Mesenteric fat pad (tissue), 1 donor: ENCODE measurements at regions not wholly inside any gene's neighbourhood (a gene's known extent, or its start where the extent isn't known, plus 50 kb on each side); places are given as distances from the start of the nearest gene placed in this dataset.
"Not testable (repeated sequence)": the region's sequence is repeated elsewhere in the genome, so short reads cannot be mapped to it uniquely, and the experiment has no call there.

Experiments
- DNase-seq: peaks from one replicate; pipeline ENCODE4 v3.0.0-alpha.2; 2020; ENCODE audit warnings: low spot score
- donor health status: DM: yes; HTN: yes; CAD: no.

DNA sequence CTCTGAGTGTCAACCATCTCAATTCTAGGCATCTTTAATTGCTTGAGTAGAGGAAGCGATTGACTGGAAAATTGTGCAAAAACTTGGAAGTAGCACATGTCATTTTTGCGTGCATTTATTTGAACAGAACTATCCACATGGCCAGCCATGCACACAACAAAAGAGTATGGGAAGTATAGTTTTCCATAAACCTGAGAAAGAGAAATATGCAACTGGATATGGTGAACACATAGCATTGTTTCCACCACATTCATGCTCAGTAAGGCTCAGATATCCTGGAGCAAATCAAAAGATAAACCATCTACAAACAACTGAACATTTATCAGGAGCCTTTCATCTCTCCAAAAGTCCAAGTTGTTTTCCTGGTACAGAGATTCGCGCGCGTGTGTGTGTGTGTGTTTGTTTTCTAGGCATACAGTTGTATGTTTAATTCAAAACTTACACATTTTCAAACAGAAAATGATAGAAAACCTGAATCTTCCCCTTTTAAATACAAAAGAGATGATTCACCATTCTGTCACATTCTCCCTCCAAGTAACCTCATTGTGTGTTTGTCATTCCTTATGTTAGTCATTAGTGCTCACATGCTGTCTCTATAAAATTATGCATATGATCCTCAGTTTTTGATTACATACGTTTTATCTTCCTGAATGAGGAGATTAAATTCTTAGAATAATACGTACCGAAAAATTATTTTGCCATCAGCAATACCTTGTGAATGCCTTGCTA, 780.4 kb upstream of the NRXN1 start:
- DNase-seq = no peak

DNA sequence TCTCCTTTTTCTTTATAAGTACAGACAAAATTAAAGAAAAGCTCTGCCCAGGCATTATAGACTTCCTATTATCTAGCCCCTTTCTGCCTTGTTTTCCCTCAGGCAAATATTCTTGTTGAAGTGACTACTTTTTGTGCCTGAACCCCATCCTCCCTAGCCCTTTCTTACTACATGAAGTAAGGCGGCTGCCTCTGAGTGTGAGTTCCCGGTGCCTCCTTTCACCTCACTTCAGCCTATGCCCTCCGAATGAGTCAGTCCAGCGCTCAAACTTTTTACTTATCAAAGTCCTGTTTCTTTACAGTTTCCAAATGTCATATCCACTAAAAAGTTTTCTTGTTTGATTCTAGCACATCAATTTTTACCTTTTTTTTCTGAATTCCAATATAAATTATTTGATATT, 778.3 kb upstream of the NRXN1 start:
- no peak for DNase-seq

DNA sequence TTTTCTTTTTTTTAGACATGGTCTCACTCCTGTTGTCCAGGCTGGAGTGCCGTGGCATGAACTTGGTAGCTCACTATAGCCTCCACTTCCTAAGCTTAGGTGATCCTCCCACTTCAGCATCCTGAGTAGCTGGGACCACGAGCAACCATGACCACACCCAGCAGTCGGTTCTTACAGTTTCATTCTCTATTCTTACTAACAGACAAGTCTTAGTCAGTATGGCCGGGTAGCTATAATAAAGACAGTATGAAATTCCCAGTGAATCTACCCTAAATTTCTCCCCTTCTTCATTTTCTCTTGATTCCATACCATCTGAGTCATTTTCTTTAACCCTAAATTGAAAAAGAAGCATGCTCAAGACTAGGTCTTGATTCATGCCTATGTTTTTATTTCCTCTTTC, 775.3 kb upstream of the NRXN1 start:
- DNase-seq = no peak

DNA sequence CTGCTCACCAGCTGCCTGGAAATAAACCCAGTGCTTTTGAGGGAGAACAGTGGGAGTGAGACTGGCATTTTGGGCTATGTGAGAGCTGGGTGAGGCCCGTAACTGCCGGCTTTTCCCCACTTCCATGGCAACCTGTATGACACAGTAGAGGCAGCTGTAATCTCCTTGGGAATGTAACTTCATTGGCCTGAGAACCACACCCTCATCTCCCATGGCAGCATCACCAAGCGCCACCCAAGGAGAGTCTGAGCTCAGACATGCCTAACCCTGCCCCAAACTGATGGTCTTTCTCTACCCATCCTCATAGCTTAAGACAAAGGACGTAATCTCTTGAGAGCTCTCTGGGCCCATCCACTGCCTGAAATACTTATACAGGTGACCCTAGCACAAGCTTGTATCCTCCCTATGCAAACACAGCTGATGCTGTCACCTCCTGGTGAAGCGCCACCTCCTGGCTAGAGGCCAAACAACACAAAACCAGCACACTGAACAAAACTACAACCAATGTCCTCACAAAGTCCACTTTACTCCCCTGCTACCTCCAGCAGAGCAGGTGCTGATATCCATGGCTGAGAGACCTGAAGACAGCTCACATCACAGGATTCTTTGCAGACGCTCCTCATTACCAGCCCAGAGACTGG, 763.4 kb upstream of the NRXN1 start:
- DNase-seq = no peak

DNA sequence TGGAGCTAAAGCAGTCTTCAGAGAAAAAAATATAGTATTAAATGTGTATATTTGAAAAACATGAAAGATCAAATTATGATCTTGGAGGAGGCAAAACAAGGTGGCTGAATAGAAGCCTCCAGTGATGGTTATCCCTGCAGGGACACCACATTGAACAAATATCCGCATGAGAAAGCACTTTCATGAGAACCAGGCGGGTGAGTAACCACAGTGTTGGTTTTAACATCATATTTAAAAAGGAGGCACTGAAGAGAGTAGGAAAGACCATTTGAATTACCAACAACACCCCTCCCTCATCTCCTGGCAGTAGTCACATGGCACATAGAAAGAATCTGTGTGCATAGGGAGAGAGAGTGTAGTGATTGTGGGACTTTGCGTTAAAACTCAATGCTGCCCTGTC, 759.6 kb upstream of the NRXN1 start:
- DNase-seq = no peak

DNA sequence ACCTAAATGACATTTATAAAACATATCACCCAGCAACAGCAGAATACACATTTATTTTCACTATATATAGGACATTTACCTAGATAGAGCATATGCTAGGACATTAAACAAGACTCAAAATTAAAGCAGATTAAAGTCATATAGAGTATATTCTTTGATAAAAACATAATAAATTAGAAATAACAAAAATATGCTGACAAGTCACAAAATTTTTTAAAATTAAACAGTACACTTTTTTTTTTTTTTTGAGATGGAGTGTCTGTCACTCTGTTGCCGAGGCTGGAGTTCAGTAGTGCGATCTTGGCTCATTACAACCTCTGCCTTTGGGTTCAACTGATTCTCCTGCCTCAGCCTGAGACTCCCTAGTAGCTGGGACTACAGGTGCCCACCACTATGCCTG, 758.9 kb upstream of the NRXN1 start:
- no peak for DNase-seq

DNA sequence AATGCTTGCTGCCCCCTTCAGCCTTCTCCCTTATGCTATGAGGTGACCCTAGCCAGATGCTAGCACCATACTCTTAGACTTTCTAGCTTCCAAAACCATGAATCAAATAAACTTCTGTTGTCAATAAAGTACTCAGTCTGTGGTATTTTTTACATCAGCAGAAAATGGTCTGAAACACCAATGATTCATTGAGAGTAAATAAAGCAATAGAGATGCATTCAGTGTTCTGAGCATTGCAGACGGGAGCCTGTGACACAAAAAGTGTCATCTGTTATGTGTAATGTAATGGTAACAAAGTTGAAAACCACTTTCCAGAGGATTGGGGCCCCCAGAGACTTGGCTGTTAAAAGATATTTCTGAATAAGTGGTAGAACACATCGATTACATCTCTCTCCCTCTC, 758.0 kb upstream of the NRXN1 start:
- DNase-seq = no peak

DNA sequence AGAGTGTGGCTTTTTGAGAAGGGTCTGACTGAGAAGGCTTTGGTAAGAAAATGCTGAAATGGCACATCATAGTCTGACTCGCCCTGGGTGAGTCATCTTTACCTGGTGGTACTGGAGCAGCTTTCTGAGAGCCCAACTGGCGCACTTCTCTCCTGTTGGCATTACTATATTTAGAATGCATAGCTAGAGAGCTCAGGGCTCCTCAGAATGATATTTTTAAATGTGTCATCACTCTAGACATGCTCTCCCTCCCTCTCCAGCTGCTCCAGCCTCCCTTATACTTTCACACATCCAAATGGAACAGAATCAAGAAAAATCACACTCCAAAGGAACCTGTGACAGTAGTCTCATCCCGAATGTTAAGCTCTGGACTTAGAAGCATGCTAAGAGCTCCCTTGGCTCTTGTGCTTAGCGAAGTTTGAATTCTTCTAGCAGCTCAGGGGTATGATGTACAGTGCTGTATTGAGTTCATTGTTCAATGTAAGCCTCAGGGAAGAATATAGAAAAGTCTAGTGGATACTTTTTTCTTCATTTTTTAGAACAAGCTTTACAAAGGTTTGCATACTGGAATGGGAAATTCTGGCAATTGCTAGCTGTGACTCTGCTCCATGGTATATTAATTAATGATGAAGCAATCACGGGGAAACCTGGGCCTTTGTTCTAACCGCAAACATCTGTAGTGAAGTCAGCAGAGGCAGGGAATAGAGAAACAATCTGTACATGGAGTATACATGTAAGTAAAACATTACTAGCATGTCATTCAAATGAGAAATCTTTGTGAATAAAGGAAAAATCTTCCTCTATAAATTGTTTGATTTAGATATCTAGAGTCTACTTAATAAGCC, 751.2 kb upstream of the NRXN1 start:
- no peak for DNase-seq

DNA sequence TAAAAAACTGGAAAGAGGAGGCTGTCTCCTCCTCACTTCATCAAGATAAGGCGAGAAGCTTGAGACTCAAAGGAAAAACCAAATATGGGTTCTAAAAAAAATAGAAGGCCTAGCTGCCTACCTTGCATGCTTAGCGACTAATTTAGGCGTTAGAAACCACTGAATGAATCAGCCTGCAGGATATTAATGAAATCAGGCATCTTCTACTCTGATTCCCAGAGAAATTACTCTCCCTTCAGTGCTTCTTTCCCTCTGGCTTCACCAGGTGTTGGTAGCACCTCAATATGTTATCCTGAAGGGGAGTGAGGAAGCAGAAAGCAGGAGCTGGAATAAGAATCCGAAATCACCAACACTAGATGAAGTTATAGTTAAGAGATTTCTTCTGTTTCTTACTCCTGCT, 749.8 kb upstream of the NRXN1 start:
- DNase-seq = no peak

DNA sequence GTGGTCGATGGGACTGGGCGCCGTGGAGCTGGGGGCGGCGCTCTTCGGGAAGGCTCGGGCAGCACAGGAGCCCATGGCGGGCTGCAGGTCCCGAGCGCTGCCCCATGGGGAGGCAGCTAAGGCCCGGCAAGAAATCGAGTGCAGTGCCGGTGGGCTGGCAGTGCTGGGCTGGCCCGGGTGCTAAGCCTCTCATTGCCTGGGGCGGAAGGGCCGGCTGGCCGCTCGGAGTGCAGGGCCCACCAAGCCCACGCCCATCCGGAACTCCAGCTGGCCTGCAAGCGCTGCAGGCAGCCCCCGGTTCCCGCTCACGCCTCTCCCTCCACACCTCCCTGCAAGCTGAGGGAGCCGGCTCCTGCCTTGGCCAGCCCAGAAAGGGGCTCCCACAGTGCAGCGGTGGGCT, 748.4 kb upstream of the NRXN1 start:
- no peak for DNase-seq

DNA sequence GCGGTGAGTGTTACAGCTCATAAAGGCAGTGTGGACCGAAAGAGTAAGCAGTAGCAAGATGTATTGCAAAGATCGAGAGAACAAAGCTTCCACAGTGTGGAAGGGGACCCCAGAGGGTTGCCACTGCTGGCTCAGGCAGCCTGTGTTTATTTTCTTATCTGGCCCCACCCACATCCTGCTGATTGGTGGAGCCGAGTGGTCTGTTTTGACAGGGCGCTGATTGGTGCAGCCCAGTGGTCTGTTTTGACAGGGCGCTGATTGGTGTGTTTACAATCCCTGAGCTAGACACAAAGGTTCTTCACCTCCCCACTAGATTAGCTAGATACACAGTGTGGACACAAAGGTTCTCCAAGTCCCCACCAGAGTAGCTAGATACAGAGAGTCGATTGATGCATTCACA, 747.8 kb upstream of the NRXN1 start:
- not testable (repeated sequence) for DNase-seq

DNA sequence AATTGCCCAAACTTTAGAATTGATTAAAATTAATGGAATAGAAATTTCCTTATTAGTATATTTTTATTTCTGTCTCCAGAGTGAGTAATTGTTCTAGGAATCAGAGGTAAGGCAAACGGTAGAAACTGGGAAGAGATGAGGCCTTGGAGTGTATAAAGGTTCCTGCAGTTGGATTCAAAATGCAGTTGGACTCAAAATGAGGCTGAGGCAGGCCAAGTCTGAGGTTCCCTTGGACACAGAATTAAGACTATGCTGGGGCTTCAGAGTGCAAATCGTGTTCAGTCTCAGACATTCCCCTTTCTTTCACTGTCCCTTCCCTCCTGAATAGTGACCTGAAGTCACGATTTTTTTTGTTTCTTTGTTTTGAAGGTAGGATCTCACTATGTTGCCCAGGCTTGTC, 746.9 kb upstream of the NRXN1 start:
- DNase-seq = no peak

DNA sequence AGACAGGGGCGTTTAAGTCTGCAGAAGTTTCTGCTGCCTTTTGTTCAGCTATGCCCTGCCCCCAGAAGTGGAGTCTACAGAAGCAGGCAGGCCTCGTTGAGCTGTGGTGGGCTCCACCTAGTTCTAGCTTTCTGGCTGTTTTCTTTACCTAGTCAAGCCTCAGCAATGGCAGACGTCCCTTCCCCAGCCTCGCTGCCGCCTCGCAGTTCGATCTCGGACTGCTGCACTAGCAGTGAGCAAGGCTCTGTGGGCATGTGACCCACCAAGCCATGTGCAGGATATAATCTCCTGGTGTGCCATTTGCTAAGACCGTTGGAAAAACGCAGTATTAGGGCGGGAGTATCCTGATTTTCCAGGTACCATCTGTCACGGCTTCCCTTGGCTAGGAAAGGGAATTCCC, 742.7 kb upstream of the NRXN1 start:
- not testable (repeated sequence) for DNase-seq

DNA sequence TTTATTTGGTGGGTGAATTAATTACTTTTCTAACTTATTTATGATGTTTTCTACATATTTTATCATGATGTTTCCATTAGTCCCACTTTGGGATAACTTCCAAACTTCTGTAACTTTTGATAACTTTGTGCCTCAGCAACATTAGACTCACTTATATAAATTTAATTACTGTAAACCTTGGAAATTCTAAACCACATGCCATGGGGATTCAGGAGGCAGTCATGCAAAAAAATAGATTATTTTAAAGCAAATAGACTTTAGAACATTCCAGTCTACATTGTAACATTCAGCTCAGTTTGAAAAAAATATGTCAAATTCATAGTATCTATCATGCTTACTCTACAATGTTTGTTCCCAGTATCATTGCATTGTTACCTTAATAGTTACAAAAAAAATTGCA, 728.5 kb upstream of the NRXN1 start:
- DNase-seq = no peak

DNA sequence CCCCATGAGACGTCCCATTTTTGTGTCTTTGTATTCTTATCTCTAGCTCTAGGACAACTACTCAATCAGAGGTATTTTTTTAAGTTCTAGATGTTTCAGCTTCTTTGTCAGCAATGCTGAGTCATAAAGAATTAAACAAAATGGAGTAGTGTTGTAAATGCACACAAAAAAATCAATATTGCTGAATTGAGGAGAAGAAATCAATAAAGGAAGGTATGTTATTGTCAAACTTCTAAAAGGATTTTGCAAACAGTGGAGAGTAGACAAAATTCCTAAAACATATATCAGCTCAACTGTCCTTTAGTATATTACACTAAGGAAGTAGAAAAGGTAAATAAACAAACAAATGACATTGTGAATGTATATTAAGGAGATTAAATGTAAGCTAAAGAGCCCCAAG, 726.1 kb upstream of the NRXN1 start:
- no peak for DNase-seq

DNA sequence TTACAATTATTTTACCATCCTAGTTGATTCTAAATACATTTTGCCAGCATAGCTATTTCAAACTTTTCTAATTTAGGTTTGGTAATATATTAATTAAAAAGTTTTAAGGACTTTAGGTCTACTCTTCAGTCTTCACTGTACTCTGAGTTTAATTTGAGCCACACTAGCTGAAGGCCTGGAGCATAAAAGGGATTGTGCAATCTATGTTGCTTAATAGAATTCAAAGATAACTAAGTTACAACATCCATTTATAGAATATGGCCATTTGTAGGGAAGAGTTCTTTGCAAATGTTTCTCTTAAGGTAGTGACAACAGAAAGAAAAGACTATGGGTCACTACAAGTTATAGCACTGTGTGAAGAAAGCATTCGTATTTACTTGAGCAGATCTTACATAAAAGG, 702.2 kb upstream of the NRXN1 start:
- no peak for DNase-seq

DNA sequence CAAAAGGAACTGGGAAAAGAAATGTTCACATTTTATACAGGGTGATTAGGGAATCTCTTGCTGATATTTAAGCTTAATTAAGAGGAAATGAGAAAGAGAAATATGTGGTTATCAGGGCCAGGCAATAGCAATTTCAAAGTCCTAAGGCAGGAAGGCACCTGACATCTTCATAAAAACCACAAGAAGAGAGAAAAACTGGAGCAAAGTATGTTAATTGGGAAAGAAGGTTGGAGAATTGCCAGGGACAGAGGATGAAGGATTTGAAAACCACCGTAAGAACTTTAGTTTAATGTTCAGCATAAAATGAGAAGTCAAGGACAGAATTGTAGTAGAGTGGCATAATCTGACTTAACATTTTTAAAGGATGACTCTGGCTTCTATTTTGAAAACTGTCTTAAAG, 691.8 kb upstream of the NRXN1 start:
- no peak for DNase-seq

DNA sequence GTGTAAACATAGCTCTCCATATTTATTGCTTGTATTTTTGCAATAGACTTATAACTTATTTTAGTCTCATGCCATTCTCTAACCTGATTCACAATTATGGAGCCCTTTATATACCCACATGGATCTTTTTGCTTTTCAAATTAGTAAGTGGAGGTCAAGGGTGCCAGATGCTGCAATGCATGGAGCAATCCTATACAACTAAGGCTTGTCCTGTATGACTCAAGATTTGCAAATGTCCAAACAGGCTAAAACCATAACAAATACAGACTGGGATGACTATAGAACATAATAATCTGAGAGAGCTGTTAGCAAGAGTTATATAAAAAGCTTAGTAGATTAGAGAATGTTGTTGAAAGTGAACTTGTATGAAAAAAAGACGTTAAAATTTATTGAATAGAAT, 690.4 kb upstream of the NRXN1 start:
- no peak for DNase-seq

DNA sequence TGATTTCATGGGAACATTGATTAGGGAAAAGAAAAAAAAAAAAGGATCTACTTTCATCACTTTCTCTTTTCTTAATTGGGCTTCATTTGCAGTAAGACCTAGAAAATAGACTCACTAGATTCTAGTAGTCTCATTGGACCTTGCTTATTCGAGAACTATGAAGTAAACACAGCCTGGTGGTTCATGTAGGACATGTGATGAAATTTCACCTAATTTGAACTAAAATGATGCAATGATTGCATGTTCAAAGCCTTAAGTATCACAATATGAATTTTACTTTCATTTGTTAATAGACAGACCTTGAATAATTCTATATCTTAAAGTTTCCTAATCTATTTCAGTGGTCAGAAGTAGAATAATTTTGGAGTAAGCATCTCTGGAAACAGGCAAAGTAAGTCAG, 688.9 kb upstream of the NRXN1 start:
- DNase-seq = no peak

DNA sequence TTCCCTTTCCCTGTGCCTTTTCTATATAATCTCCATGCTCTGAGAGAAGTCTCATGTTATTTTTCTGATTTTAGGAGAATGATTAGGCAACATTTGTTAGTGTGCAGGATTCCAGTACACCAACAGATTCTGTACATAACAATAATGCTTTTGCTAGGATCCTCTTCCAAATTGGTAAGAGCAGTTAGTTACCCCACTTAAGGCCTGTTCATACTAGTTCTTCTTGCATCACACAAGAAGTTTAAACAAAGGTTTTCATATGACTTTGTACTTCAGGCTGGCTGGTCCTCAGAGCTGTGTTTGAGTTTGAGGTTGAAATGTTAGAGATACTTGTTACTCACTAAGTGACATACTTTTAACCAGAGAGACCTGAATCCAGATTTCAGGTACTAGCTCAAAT, 686.9 kb upstream of the NRXN1 start:
- no peak for DNase-seq

DNA sequence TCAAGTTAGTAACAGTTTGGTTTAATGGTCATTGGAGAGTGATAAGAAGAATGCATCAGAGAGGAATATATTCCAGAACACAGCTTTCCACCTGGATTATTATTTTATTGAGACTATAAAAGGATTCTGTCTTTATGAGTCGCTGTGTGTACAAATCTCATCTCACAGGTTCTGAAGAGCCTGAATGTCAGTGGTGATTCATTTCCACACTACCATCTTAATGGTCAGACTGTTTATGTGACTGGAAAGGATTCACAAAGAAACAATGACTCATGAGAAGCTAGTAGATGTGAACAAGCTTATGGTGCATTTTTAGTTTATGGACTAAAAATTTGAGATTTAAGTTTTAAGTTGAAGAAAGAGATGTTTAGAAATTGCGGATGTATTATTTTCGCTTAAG, 685.4 kb upstream of the NRXN1 start:
- DNase-seq = no peak

DNA sequence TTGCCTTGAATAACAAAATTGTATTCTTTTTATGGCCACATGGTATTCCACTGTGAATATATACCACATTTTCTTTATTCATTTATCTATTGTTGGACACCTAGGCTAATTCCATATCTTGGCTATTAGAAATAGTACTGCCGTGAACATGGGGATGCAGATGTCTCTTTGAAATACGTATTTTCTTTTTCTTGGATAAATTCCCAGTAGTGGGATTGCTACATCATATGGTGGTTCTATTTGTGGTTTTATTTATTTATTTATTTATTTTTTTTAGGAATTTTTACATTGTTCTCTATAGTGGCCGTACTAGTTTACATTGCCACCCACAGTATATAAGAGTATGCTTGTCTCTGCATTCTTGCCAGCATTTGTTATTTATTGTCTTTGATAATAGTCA, 679.8 kb upstream of the NRXN1 start:
- no peak for DNase-seq

DNA sequence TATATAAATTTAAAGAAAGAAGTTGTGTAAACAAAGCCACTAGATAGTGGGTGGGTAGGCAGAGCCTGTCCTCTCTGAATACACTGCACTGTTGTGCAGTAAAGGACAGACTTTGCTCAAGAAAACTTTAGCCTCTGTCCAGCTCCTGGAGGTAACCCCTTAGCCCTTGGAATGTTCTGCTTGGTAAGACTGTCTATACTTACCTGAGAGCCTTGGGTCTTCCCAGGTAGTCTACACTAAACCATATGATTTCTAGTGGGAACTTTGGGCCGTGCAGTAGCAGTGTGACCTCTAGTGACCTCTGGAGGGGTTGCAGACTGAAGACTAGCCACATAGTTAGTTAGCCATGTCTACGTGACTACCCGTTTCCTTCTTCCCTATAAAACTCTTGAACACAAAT, 678.3 kb upstream of the NRXN1 start:
- no peak for DNase-seq
